HG02840 (cell line): ENCODE measurements at regions not wholly inside any gene's neighbourhood (a gene's known extent, or its start where the extent isn't known, plus 50 kb on each side); places are given as distances from the start of the nearest gene placed in this dataset.

ENCODE experiments used
- ATAC-seq: cut with Tn5 transposase; IDR thresholded peaks from one replicate; pipeline ENCODE4 v1.9.1; 2021; ENCODE audit warnings: mild to moderate bottlenecking, moderate library complexity, moderate number of reproducible peaks; ENCODE audit not compliant: unreplicated experiment, low FRiP score

DNA sequence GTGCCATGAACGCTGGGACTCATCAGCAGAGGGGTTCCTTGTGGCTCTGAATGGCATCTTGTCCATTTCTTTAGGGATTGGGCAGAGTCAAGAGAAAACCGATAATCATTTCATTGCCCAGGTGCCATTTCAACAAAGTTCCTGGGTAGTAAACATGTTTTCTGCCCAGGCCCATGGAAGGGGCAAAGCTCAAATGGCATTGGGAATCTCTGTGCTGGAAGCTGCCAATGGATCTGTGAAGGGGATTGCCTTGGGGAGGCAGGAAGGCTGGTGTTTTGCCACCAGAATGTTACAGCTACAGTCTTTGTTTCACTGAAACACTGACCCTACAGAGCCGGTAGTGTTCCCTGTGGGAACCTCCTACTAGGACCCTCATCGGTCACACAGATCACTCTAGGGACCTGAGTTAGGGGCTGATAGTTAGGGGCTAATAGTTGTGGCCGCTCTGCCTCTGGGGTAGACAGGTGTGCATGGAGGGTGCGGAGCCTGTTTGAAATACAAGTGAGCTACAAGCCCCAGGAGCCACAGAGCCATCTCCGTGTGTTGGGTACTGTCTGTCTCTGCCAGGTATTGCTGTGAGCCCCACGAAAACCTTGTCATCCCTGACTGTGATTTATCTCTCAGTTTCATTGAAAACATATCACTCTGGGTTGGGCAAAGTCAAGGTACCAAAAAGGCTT, 224.4 kb upstream of the COPS8 start:
- ATAC-seq, result no peak

DNA sequence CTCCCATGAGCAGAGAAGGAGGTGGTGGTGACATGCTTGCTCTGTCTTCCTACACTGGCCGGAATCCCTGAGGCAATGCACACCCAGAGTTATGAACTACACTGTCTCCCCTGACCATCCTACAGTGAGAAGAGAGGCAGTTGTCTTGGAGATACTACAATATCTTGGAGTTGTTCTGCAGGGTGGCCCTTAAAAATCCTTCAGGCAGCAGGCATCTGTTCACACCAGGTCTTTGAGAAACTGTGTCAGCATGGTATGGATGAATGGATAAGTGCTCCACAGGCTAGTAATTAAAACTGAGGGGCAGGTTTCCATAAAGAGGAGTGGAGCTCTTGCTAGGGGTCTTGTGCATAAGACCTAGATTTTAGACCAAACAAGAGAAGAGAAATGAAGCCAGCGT, 223.7 kb upstream of the COPS8 start:
- ATAC-seq, result no peak

DNA sequence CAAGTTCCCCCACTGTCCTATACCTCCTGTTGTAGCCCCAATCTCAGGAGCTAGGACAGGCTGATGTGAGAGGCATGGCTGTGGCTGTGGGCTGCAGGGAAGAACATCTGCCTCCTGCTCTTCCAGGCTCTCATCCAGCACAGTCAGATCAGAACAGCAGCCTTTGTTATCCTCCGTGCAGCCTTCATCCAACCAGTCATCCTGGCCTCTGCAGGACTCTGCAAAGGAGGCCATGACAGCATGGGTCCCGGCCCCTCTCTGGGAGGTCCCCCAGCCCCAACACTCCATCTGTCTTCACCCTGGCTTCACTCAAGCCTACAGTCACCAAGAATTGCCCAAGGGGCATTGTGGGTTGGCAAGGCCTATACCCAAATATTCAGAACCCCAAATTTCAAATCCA, 223.2 kb upstream of the COPS8 start:
- ATAC-seq, result no peak

DNA sequence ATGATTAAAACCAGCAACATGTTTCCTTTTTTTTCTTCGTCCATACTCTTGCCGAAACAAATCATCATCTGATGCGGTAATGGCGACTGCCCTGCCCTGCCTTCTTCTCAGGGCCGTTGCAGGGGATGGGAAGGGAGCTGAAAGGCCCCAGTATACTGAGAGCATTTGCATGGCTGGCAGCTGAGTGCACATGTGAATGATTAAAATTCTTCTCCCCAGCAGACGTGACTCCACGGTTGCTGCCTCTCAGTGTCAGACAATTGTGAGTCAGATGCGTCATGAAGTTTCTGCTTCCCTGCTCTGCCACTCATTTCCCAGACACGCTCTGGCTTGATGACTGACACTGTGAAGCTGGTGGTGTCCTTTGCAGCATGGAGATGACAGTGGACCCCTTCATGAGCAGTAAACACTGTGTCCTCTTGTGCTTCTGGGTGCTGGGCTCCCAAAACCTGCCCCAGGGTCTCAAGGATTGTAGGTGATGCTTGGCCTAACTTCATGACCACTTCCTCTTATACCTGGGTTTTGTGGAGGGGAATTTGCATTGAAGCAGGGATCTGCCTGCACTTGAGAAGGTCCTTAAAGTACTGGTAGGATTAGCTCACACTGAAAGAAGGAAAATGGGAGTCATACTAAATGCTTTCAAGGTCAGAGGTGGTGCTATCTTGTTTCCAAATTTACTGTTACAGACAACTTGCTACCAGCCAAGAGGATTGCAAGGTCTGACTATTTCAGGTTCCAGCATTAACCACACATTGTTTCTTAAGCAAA, 222.5 kb upstream of the COPS8 start:
- ATAC-seq, result peak; percentile 91

DNA sequence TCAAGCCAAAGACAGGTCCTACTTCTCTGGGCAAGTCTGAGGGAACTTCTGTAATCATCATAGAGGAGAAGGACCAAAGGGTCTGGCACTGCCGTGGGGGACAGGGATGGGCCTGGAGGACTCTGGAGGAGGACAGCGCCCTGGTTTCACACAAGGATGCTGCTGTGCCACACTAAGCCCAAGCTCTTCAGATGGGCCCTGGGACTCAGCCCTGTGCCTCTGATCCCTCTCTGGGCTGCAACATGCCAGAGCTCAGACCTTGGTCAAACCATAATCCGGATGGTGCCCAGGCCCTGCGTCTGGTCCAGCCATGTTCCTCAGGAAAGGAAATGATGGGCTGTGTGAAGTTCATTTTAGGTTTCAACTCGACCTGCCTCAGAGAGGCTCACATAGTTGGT, 222.0 kb upstream of the COPS8 start:
- no peak for ATAC-seq

DNA sequence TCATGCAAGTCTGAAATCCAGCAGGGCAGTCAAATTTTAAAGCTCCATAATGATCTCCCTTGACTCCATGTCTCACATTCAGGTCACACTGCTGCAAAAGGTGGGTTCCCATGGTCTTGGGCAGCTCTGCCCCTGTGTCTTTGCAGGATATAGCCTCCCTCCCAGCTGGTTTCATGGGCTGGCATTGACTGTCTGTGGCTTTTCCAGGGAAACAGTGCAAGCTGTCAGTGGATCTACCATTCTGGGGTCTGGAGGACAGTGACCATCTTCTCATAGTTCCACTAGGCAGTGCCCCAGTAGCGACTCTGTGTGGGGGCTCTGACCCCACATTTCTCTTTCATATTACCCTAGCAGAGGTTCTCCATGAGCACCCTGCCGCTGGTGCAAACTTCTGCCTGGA, 220.6 kb upstream of the COPS8 start:
- ATAC-seq, result no peak

DNA sequence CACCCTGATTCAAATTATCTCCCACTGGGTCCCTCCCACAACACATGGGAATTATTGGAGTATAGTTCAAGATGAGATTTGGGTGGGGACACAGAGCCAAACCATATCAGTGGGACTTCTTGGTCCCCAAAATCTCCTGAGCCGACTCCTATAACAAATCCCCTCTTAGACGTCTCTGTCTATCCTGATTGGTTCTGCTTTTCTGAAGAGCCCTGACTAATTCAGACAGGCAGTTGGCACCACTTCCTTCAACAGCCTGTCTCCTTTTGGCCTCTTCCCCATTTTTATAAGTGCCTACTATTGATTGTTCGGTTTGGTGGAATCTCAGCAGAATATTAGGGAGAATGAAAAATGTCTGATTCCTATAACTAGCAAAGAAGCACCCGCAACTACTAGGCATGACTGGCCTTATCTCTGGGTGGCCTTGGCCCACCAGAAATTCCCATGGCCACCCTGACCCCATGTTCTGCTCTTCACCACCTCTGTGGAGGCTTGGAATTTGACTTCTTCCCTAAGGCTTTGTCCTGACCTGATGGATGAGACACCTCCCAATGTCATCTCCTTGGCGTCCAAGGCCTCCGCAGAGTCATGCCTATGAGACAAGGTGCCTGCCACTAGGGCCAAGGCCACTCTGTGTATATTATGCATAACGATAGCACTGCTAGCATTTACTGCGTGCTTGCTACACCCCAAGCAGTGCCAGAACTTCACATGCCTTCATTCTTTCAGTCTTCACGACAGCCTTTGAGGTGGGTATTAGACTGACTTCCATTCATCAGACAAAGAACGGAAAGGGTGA, 218.9 kb upstream of the COPS8 start:
- no peak for ATAC-seq

DNA sequence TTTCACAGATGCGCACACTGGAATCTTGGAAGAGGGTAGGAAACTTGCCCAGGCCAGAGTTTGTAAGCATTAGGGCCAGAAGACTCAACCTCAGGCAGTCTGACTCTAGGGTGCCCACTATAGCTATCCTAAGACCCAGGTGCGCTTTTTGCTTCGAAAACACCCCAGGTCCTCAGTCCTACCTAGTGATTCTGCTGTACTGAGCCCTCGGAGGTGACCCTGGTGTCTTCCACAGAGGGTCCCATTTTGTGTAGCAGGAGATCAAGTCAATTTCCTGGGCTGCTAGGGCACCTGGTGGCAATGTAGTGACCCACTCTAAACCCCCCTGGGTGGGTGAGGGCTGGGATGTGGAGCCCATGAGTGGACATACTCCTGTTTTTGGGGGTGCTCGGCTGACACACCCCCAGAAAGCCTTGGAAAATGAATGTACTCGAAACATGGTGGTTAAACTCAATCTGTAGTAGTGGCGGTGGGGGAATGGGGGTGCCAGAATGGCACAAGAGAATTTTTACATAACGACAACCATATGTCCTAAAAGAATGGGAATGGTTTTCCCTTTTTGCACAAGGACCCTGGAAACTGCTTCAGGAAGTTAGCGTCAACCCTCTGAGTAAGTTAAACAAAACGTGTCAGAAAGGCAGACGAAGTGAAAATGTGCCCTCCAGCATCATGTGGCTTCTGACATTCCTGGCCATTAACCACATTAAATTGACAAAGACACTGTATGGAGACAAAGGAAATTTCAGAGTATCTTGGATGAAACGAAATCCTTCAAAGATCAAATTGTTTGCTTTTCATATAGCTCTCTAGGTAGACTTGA, 218.0 kb upstream of the COPS8 start:
- ATAC-seq, result no peak

DNA sequence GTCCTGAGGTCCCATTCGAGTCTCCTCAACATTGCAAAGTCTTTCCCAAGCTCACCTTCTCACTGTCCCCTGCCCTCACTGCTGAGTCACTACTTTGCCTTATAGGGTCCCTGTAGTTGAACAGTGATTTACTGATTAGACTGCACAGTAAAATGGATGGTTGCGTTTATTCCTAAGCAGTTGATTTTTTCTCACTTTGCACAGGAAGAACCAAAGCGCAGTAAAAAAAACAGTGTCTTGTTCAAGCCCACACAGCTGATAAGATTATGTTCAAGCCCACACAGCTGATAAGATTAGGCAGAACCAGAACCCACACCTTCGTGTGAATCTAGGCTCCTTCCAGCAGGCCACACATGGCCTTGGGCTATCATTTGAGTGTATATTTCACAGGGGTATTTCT, 215.3 kb upstream of the COPS8 start:
- no peak for ATAC-seq

DNA sequence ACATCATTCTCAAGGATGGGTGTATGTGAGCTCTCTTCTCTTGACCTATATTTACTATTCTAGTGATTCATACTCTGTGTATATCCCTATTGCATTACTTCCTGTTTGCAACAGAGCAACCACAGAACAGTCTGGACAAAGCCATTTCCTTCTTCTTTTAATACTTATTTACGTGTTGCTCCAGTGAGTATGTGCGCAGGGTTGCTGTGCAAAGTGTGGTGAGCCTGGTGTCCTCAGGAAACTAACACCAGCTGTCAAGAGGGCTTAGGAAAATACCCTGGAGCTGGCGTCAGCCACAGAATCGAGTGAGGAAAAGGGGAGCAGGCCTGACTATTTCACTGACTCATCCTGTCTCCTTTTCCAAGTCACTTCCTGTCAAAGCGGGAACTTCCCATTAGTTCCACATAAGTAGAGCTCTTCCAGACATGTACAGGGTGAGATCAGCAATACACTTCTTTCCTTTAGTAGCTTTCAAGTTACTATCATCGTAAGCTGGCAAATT, 214.1 kb upstream of the COPS8 start:
- no peak for ATAC-seq

DNA sequence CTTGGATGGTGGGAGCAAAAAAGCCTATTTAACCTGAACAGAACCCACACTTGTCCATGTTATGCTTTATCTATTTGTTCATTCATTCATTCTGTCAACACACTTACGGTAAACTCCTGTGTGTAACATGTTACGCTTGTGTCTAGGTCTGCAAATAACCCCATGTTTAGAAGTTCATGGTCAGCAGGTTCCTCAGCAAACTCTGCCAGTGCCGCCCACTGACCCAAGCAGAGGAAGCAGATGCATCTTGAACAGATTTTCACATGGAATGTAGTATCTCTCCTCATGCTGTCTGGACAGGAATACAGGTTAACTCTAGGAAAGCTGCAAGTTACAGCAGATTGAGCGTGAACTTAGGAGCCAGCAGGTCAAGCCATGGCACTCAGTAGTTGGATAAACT, 213.7 kb upstream of the COPS8 start:
- ATAC-seq, result no peak

DNA sequence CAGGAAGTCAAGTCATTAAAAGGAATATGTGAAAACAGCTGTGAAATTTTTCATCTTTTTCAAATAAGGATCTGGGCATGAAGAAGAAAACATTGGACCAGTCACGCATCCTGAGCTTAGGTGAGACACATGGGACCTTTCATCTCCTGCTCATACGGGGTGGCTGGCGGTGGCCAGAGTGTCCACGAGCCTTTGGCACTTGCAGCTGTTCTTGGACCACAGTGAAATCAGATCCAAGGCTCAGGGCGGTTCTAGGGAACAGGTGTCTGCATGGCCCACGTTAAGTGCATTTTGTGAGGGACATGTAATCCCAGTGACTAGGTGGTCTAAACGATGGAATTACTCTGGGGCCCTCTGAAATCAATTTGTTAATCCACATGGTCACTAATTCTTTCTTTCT, 212.7 kb upstream of the COPS8 start:
- no peak for ATAC-seq

DNA sequence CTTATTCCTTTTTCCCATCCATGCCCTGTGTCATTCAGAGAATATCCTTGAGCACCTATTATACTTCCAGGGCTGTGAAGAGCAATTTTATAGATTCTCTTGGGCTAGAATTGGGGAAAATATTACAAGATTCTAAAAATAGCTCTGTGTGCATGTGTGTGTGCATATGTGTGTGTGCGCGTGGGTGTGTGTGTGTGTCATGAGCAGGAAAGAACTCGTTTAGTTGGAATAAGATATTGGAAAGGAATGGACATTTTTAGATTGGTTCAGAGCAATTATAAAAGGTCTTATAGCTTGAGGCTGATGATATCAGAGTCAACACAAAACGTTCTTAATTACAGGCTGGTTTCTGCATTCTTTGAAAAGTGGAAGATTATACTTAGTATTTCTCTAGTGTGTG, 212.1 kb upstream of the COPS8 start:
- ATAC-seq, result no peak

DNA sequence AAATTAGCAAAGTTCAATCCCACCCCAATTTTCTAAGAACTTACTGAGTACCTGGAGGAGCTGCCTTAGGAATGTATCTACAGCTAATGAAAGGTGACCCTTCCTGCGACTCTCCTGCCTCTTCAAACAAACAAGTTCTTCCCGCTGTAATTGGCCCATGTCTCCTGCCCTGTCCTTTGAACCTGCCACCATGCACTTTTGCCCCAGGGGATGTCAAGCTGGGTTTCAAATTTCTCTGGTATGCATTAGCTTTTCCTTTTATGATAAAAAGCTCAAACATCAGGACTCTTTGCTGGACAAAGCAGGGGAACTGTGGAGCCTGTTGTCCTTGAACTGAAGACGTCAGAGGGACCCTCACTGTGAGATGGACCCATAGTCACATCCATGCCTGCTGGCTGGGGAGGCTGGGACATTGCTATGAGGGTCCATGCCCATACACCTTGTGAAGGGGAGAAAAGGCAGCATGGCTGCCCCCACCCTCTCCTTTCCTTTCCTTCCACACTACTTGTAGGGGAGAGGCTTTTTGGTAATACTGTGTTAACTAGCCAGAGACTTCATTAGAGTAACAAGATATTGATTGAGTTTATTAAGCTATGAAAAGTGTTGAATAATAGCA, 210.7 kb upstream of the COPS8 start:
- ATAC-seq, result no peak

DNA sequence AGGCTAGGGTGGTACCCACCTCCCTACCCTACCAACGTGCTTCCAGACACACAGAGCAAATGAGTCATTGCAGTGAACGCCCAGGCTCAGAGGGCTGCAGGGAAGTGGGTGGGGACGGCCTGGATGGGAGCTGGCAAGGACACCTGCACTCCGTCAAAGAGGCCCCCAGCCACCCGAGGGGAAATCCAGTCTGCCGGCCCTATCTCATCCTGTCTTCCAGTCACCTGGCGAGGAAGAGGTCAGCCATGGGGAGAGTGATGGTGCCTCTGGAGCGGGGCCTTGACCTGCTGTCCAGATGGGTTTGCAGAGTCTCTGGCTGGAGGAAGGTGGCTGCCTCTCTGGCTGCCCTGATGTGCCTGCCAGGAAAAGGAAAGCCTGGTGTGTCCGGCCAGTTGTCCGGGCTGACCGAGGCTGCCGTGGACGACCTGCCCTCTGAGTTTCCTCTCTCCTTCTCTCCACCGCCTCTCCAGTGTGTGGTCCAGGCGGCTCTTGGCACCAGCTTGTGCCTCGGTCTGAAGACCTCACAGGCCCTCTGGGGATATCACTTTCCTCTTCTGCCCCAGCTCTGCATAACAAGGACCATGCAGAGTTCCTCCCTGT, 209.7 kb upstream of the COPS8 start:
- no peak for ATAC-seq

DNA sequence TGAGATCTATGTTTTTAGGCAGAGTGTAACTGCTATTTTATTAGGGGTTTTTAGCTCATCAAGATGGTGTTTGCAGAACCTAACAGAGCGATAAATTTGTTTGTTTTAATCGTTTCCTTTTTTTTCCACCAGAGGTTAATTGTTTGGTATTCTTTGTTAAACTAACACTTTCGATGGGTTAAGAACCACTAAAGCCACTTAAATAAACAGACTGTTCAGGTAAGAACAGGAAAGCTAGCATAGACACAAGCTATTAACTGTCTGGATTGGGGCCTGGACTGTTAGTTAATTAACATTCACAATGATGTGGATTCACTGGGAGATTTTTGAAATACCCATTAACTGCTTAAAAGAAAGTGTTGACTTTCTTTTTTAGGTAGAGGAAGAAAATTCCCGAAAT, 209.0 kb upstream of the COPS8 start:
- ATAC-seq, result no peak

DNA sequence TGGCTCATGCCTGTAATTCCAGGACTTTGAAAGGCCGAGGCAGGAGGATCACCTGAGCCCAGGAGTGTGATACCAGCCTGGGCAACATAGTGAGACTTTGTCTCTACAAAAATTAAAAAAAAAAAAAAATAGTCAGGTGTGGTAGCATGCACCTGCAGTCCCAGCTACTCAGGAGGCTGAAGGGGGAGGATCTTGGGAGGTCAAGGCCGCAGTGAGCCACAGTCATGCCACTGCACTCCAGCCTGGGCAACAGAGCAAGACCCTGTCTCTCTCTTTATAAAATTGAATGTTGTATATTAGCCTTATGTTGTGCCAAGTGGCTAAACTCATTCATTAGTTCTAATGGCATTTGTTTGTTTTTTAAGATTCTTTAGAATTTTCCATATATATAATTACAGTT, 207.7 kb upstream of the COPS8 start:
- no peak for ATAC-seq

DNA sequence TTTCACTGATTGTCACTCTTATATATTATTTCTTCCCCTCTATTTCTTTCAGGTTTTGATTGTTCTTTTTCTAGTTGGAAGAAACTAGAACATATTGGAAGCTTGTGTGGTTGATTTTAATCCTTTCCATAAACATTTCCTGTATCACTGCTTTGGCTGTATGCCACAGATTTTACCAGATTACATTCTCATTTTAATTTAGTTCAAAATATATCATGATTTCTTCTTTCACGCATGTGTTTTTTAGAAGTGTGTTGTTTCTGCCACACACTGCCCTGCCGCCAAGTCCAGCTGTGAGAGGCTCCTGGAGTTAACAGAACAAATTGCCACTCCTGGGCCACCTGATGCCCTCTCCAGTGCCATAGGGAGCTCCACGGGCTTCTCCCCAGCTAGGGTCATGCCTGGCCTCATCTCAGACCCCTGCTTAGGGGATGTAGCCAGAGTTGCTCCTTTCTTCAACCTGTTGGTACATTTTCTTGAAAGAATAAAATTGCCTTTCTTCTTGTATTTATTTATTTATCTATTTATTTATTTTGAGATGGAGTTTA, 206.2 kb upstream of the COPS8 start:
- no peak for ATAC-seq

DNA sequence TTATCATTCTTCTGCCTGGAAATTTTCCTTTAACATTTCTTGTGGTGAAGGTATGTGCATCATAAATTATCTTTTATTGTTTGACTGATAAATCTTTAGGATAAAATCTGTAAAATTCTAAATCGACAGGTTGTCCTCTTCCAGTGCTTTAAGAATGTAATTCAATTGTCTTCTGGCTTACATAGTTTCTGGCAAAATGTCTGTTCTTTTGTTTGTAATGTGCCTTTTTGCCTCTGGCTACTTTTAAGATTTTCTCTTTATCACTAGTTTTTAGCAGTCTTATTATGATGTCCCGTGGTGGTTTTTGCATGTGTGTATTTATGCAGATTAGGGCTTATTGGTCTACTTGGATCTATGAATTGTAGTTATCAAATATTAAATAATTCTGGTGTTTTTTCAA, 203.6 kb upstream of the COPS8 start:
- ATAC-seq, result no peak
